Gastrocnemius medialis (tissue), 4 donors: ENCODE measurements at regions not wholly inside any gene's neighbourhood (a gene's known extent, or its start where the extent isn't known, plus 50 kb on each side); places are given as distances from the start of the nearest gene placed in this dataset.
"Not testable (repeated sequence)": the region's sequence is repeated elsewhere in the genome, so short reads cannot be mapped to it uniquely, and the experiment has no call there.

ENCODE experiments used
- ATAC-seq, 2 donors: fragments of 150-250 bp; one replicate each; pipeline ENCODE4 v1.9.1; 2016
- DNase-seq, 2 donors: peaks; one replicate each; pipeline ENCODE4 v3.0.0-alpha.2; 2019
- H3K27ac ChIP-seq, 4 donors: fragments of 200-600 bp; sonication (generic); 1 replicate in 1 of 4; 2 replicates in 3 of 4; pipeline ENCODE4 v1.5.1; 2016 to 2018; ENCODE audit warnings: mild to moderate bottlenecking in 2 of 4, moderate library complexity in 1 of 4
- H3K27me3 ChIP-seq, 3 donors: fragments of 200-600 bp; sonication (generic) in 2 of 3; 1 replicate in 1 of 3; 2 replicates in 2 of 3; pipeline versions ENCODE4 v1.5.1 to v1.6.0; 2016 to 2019; ENCODE audit warnings: mild to moderate bottlenecking in 1 of 3, moderate library complexity in 1 of 3
- H3K36me3 ChIP-seq, 2 donors: fragments of 200-600 bp; sonication (generic) in 1 of 2; one replicate each; pipeline ENCODE4 v1.5.1; 2017 to 2018
- H3K4me1 ChIP-seq, 2 donors: fragments of 200-600 bp; sonication (generic) in 1 of 2; one replicate each; pipeline ENCODE4 v1.5.1; 2016 to 2017; ENCODE audit warnings: mild to moderate bottlenecking in 2 of 2
- H3K4me3 ChIP-seq, 4 donors: fragments of 200-600 bp; sonication (generic) in 3 of 4; 1 replicate in 1 of 4; 2 replicates in 3 of 4; pipeline ENCODE4 v1.5.1; 2016 to 2019; ENCODE audit warnings: mild to moderate bottlenecking in 2 of 4
- H3K9me3 ChIP-seq, 3 donors: fragments of 200-600 bp; sonication (generic) in 2 of 3; 1 replicate in 1 of 3; 2 replicates in 2 of 3; pipeline ENCODE4 v1.5.1; 2016 to 2019
- CTCF ChIP-seq, 5 experiments: fragments of 450-650 bp in 3 of 5; fragments of 200-600 bp in 2 of 5; sonication (generic) in 2 of 5; IDR thresholded peaks in 4 of 5; conservative IDR thresholded peaks in 1 of 5; 1 replicate in 4 of 5; 2 replicates in 1 of 5; pipeline ENCODE4 v1.5.1; 2016 to 2019; ENCODE audit warnings: antibody characterized with exemption in 5 of 5, mild to moderate bottlenecking in 3 of 5, moderate library complexity in 3 of 5
- POLR2A ChIP-seq, 2 donors: fragments of 450-650 bp; IDR thresholded peaks; one replicate each; pipeline ENCODE4 v1.6.1; 2017; ENCODE audit warnings: antibody characterized with exemption in 2 of 2, mild to moderate bottlenecking in 2 of 2, moderate library complexity in 2 of 2
- in situ Hi-C, 4 donors: fragments of 200-750 bp; cut with MboI; loops; one replicate each; pipeline versions ENCODE4 v1.15.0 to v1.8.0; 2017; ENCODE audit warnings: low sequenced_read_pairs in 4 of 4
- intact Hi-C: fragments of 100-400 bp; cut with DNase I; formaldehyde crosslinking; loops from one replicate; pipeline ENCODE4 v1.15.1; 2023; ENCODE audit warnings: low total_unique reads

DNA sequence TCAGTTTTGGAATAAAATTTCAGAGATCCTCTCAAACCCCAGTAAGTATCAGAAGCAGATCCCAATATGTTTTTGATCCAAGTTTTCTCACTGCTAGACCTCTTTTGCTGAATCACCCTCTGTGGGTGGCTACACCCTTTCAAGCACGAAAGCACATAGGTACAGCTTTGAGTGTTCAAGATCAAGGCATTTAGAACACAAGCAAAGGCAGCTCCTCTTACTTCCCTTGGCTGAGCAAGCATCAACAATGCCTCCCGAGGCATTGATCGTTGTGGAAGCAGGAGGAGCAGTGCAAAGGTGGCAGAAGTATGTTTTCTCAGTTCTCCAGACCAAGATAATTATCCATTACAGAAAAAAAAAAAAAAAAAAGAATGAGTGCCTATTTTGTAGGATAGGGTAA, 72.0 kb upstream of the TSPAN7 start:
- no peak for TF ChIP-seq CTCF (IDR thresholded peaks at IDR 0.05 in 4 of 5, conservative IDR thresholded peaks at IDR 0.05 in 1 of 5)
- no peak for TF ChIP-seq POLR2A (IDR thresholded peaks at IDR 0.05)
- no peaks in the 10 kb centered on the region for H3K4me1 ChIP-seq
- no peak overlapping the region for H3K27ac ChIP-seq
- H3K27me3 ChIP-seq = no peaks in the 10 kb centered on the region
- intact Hi-C loops = no loop called here
- no peak for ATAC-seq
- in situ Hi-C loops = no loop called here
- no peaks in the 10 kb centered on the region for H3K36me3 ChIP-seq
- no peaks in the 10 kb centered on the region for H3K9me3 ChIP-seq
- no peak for DNase-seq
- no peak overlapping the region for H3K4me3 ChIP-seq

DNA sequence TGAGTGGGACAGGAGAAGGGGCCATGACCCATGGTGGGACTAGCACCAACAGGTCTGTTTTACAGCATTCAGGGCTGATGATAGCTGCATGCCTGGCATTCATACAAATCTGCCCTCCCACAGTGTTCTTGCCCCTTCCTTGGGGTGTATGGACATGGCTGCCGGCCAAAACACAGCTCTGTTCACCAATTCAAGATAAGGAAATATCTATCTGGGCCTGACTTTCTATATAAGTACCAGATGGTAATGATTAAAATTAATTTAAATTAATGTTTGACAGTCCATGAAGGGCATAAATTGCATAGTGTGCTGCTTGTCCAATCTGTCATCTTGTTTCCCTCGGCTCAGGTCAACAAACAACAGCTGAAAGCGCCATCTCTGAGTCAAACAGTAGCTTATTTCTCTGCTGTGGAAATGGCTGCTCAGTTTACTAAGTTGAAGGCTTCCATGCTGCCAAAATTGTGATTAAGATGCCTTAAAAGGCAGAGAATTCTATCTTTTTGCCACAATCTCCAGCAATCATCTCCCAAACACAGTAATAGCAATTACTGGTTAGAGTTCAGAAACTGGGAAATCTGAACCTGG, 67.0 kb upstream of the TSPAN7 start:
- Histone ChIP-seq H3K4me3 (no peak overlapping the region), H3K36me3 (no peaks in the 10 kb centered on the region), H3K27me3 (no peaks in the 10 kb centered on the region), H3K4me1 (no peaks in the 10 kb centered on the region), H3K9me3 (no peaks in the 10 kb centered on the region), H3K27ac (no peak overlapping the region)
- TF ChIP-seq CTCF (IDR thresholded peaks at IDR 0.05 in 4 of 5, conservative IDR thresholded peaks at IDR 0.05 in 1 of 5) (no peak), POLR2A (IDR thresholded peaks at IDR 0.05) (no peak)
- in situ Hi-C loops (no loop called here), intact Hi-C loops (no loop called here)
- ATAC-seq (no peak), DNase-seq (no peak)

- H3K9me3 ChIP-seq, in situ Hi-C loops, H3K27me3 ChIP-seq, intact Hi-C loops, H3K4me1 ChIP-seq, DNase-seq, ATAC-seq, H3K4me3 ChIP-seq, H3K27ac ChIP-seq, H3K36me3 ChIP-seq: not testable (repeated sequence)
These were observed 61.7 kb upstream of the TSPAN7 start for GRCh38 chrX:38499658-38500057.

- Histone ChIP-seq H3K27me3 (no peaks in the 10 kb centered on the region), H3K9me3 (peaks cover 0 to 7% (median 0%) of the 10 kb centered on the region in 3 donors), H3K27ac (no peak overlapping the region), H3K4me1 (no peaks in the 10 kb centered on the region), H3K4me3 (no peak overlapping the region), H3K36me3 (no peaks in the 10 kb centered on the region)
- intact Hi-C loops (no loop called here), in situ Hi-C loops (no loop called here)
- DNase-seq (no peak), ATAC-seq (no peak)
- TF ChIP-seq POLR2A (IDR thresholded peaks at IDR 0.05) (no peak), CTCF (IDR thresholded peaks at IDR 0.05 in 4 of 5, conservative IDR thresholded peaks at IDR 0.05 in 1 of 5) (no peak)
These were observed 61.2 kb upstream of the TSPAN7 start for GRCh38 chrX:38500141-38500540.

GRCh38 chrX:38500866-38501265, 60.5 kb upstream of the TSPAN7 start:
- in situ Hi-C loops (no loop called here), intact Hi-C loops (no loop called here)
- Histone ChIP-seq H3K4me1 (no peaks in the 10 kb centered on the region), H3K4me3 (no peak overlapping the region), H3K27me3 (no peaks in the 10 kb centered on the region), H3K36me3 (no peaks in the 10 kb centered on the region), H3K9me3 (peaks cover 0 to 7% (median 0%) of the 10 kb centered on the region in 3 donors), H3K27ac (no peak overlapping the region)
- TF ChIP-seq CTCF (IDR thresholded peaks at IDR 0.05 in 4 of 5, conservative IDR thresholded peaks at IDR 0.05 in 1 of 5) = no peak
- no peak for TF ChIP-seq POLR2A (IDR thresholded peaks at IDR 0.05)
- ATAC-seq = no peak
- DNase-seq = no peak
